Left kidney (tissue), 1 donor: ENCODE measurements at regions not wholly inside any gene's neighbourhood (a gene's known extent, or its start where the extent isn't known, plus 50 kb on each side); places are given as distances from the start of the nearest gene placed in this dataset.
"Not testable (repeated sequence)": the region's sequence is repeated elsewhere in the genome, so short reads cannot be mapped to it uniquely, and the experiment has no call there.

Experiments
- DNase-seq: peaks from one replicate; pipeline ENCODE4 v3.0.0-alpha.2; 2013

DNA sequence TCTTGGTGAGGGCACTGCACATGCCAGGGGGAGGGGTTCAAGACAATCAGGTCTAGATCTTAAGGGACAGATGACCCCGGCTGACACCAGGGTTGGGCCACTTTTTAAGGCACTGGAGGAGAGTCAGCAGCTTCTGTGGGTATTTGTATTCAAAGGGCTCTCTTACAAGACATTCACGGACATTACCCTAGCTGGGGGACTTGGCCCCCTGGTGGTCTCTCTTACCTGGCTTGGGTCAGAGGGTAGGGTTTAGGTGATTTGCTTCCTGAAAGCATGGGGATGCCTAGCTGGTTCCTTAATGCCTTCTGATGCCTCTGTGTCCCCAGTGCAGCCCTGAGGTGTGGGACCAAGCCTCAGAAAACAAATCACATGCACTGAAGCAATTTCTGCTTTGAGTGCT is 354.7 kb downstream of the CDC5L start:
- DNase-seq = no peak

DNA sequence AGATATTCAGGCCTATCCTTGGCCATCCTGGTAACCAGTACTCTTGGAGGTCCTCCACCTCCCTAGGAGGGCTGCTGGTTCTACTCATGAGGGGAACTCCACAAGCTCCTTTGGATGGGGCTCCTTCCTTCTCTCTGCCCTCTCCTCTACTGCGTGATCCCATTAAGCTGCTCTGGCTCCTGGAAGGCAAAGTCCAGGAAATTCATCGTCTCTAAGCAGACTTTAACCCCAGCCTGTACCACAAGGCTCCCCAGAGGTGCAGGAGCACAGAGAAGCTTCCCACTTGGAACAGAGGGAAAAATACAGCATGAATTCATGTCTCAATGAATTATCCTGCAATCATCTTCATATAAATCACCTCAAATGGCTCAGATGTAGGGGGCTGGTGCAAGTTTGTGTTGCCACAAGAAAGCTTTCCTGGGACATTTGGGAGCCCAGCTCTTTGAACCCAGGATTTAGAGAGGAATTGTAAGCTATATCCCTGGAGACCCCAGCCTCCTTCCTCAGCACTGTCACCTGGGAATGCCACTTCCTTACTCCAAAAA is 355.4 kb downstream of the CDC5L start:
- no peak for DNase-seq

GRCh38 chr6:44760116-44760515 is 372.6 kb downstream of the CDC5L start:
- DNase-seq = not testable (repeated sequence)

GRCh38 chr6:44761046-44761445 is 373.5 kb downstream of the CDC5L start:
- no peak for DNase-seq

GRCh38 chr6:44762496-44762895 is 375.0 kb downstream of the CDC5L start:
- no peak for DNase-seq

DNA sequence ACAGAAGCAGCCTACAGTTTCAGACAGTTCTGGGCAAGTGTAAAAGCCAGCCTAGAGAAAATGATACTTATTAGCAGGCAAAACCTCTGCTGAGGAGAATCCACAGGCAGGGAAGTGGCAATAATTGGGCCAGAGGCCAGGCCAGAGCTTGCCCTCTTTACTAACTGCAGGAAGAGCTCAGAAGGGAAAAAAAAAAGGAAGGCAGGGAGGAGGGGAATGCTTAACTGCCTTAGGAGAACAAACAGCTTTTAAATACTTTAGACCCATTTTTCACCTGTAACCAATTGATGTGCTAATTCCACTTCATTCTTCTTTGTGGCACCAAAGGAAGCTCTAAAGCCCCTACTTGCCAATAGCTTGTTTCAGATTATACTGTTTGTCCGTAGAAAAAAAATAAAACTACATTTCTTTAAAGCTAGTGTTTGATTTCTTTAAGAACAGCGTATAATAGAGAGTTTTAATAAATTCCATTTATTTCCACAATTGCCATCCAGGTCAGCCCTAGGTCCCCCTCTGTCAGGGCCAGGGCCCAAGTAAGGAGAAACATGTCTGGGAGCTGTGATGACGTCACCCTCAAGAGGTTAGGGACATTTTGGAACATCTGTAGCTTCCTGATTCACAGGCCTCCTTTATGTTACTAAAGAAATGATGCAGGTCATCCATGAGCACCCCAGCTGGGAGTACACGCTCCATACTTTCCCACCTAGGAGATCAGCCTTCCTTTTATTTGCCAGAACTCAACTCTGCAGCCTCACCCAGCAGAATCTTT is 384.3 kb downstream of the CDC5L start:
- DNase-seq = no peak

DNA sequence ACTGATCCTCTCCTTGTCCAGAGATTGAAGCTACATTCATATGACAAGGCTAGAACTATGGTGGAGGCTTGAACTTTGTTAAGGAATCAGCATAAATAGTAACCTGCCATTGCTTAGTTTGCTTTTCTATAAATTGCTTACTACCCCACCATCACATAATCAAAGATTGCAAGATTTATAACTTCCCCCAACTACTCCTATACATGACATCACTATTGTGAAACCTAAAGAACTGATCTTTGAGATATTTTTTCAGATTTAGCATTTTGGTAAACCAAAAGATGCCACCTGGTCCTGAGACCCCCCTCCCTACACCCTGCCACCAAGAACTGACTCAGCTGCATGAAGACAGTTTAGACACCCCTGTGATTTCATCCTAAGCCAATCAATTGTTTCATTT is 385.3 kb downstream of the CDC5L start:
- DNase-seq = no peak

DNA sequence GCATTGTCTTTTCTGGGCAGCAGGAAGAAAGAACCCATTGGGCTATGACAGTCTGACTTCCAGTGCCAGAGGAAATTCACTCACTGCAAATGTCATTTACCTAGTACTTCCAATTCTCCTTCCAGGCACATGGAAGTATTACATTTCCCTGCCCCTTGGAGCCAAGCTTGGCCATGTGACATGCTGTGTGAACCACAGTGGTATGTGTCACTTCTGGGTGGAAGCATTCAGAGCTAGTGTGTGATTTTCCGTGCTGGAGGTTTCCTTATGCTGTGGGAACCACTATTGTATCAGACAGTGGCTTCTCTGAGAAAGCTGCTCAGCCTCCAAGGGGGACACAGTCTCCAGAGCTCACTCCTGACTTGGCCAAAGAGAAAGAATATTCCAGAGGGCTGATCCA is 387.6 kb downstream of the CDC5L start:
- no peak for DNase-seq

DNA sequence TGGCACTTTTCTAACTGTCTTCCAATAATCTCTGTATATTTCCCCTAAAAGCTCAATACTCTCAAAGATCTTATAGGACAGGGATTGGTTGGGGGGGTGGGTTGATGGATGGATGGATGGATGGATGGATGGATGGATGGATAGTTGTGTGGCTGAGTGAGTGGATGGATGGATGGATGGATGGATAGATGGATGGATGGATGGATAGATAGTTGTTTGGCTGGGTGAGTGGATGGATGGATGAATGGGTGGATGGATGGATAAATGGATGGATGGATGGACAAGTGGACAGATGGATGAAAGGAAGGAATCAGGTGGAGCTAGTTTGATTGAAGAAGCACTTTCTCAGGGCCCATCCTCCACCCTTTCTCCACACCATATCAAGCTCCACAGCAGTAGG is 388.8 kb downstream of the CDC5L start:
- no peak for DNase-seq

- no peak for DNase-seq
These were observed 391.0 kb downstream of the CDC5L start for GRCh38 chr6:44778513-44778912.
